Activated CD8-positive, alpha-beta memory T cell treated with anti-CD3 and anti-CD28 coated beads for 1 hour (primary cell): ENCODE measurements at regions not wholly inside any gene's neighbourhood (a gene's known extent, or its start where the extent isn't known, plus 50 kb on each side); places are given as distances from the start of the nearest gene placed in this dataset.
A peak's percentile ranks its signal among the peaks of the same experiment; 100 is the strongest.

Experiments used
- DNase-seq, 2 donors: peaks; one replicate each; pipeline ENCODE4 v3.0.0-alpha.2; 2020; ENCODE audit warnings: low read depth in 1 of 2; ENCODE audit errors: extremely low read depth in 1 of 2

- DNase-seq = no peak
Measured at GRCh38 chr9:107161338-107161737, 121.7 kb upstream of the RAD23B start.

- DNase-seq = no peak
Measured at GRCh38 chr9:107163370-107163769, 119.7 kb upstream of the RAD23B start.

DNA sequence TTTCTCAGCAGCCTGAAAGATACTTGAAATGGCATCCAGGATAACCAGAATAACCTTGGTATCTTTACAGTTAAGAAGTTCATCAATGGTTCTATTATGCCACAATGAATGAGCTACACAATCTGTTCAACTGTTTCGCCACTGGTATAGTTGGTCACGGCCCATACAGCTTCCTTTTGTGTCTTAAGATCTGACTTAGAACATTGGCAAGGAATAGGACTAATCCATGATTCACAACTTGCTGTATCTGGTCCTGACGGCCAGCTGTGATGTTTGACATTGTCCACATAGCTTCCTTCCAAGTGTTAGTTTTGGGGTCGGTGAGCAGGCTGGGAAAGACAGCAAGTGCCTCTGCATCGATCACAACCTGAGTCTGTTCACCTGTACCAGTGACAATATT lies 113.3 kb upstream of the RAD23B start:
- no peak for DNase-seq

- DNase-seq = no peak
Measured at GRCh38 chr9:107170801-107171200, 112.3 kb upstream of the RAD23B start.

GRCh38 chr9:107172160-107172978 lies 110.7 kb upstream of the RAD23B start:
- peak in 1 of 2 donors; percentile 28 for DNase-seq

DNA sequence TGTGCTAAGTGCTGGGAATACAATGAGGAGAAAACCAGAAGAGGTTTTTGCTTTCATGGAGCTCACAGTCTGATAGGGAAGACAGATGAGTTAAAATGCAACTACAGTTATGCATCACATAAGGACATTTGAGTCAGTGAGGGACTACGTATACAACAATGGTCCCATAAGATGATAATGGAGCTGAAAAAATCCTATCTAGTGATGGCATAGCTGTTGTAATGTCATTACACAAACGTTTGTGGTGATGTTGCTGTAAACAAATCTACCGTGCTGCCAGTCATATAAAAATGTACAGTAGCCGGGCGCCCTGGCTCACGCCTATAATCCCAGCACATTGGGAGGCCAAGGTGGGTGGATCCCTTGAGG lies 110.1 kb upstream of the RAD23B start:
- DNase-seq = no peak

- DNase-seq = no peak
Measured at GRCh38 chr9:107173422-107174180, 109.5 kb upstream of the RAD23B start.

DNA sequence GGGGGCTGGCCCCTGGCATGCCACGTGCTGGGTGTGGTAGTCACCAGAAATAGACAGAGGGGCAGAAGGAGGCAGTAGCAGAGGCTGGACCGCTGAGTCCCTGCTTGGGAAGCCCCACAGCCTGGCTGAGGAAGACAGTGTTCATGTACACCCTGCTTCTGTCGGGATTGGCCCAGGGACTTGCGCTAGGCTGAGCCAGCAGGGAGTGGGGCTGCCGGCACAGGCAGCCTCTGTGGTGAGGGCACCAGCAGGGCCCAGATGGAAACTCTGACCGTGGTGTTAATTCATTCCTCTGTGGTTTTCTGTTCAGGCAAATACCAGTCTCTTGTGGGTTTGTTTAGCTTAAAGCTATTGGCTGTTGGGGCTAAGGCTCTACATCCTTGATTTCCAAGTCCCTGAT lies 108.6 kb upstream of the RAD23B start:
- DNase-seq = no peak

DNA sequence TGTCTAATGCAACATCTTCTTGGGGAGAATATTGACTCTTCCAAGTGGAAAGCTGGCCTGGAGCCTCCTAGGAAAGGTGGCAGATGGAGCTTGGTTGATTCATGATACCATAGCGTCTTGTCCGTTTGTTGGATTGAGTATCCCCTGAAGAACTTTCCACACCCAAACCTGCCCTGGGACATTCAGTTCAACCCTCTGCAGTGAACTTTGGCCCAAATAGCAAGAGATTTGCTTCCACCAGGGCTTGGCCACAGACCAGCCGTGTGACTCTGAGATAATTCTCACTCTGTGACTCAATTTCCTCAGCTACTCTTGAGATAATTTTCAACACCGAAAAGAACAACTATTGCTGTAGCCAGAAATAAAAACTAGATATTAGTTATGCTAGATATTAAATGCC lies 108.0 kb upstream of the RAD23B start:
- DNase-seq = no peak

DNA sequence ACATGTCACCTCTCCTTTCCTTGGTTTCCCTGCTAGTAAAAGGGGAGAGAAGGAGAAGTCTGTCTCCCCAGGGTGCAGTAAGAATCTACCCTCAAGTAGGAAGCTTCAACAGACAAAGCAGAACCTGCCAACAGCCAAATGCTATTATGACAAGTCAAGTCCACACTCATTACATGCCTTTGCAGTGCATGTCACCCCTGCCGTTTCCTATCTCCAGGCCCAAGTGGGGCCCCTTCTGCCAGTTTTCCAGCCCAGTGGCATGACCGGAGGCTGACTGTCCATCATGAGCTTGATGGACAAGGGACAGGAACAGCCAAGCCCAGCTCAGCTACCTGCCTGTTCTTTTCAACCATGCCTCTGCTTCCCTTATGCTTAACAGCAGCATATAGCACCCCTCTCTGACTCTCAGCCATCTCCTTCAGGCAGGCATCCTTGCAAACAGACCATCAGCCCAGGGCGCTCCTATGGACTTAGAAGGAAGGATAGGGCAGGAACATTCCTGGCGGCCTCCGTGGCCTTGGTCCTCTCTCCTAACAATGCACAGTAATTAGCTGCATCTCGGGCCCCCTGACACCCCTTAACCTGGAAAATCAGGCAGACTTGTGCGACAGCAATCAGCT lies 107.2 kb upstream of the RAD23B start:
- DNase-seq = no peak

GRCh38 chr9:107176436-107177151 lies 106.5 kb upstream of the RAD23B start:
- DNase-seq = no peak

- no peak for DNase-seq
Measured at GRCh38 chr9:107177243-107177839, 105.7 kb upstream of the RAD23B start.

GRCh38 chr9:107177857-107178256 lies 105.2 kb upstream of the RAD23B start:
- DNase-seq = no peak

DNA sequence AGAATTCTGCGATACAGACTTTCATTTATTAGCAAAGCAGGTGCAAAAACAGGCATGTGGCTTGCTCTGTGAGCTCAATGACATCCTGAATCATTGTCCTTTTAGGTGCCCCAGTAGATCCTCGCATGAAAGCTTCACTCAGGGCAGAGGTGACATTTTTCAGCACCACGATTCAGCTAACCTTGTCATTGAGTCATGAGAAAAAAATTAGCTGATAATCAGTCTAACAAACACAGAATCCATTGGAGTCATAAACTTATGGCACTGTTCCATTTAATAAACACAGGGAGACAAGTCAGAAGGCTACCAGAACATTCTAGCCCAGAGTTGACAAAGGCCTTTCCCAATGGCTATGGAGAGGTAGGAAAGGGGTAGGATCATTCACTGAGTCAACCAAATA lies 104.8 kb upstream of the RAD23B start:
- DNase-seq = no peak

- DNase-seq = no peak
Measured at GRCh38 chr9:107180206-107180605, 102.9 kb upstream of the RAD23B start.

- no peak for DNase-seq
Measured at GRCh38 chr9:107183176-107183575, 99.9 kb upstream of the RAD23B start.

DNA sequence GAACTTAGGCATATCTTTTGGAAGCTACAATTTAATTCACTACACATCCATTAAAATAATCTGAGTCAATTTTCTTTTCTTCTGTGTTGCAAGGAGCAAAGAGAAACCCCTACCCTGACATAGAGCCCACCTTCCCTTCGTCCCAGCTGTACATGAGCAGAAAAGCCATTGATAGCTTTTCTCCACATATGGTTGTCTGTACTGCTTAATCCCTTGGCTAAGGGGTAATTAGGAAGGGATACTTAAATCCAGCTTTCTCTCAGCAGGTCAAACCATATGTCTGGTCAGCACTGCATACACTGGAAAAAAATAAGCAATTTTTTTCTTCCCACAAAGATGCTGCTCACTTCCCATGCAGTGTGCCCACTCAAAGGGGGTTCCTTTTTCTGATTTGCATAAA lies 94.7 kb upstream of the RAD23B start:
- no peak for DNase-seq

DNA sequence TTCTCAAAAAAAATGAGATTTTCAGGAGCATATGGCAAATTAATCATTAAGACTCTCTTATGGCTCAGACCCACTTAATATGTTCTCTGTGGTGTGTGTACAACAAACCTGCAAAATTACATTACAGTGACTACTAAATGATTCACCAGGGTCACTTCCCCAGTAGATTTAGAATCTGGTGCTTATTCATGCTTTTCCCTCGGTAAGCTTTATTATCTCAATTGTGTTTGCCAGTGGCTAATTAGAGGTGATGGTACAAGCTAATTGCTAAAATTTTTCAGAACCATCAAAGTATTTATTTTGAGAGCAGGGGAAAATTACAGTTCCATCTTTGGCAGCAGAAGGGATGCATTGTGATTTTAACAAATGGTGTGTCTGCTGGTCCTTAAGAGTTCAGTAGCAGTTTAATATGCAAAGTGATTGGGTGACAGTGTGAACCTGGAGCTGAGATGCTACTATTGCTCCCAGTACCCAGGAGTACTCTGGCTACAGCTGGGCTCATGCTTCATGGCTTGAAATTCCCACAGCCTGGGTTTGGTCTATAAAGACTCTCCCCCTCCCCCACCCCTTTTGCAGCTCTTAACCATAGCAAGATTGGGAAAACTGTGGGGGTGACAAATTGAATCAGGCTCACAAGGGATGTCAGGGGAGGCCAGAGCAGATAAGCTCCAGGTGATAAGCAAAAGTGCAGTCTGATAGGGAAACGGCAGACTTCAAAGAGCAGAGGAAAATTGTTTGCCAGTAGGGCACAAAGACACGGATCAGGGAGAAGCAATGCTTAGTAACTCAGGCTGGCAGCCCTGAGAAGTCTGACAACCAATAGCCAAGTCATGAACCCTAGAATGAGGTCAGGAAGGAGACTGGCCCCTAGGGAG lies 92.8 kb upstream of the RAD23B start:
- DNase-seq = no peak

DNA sequence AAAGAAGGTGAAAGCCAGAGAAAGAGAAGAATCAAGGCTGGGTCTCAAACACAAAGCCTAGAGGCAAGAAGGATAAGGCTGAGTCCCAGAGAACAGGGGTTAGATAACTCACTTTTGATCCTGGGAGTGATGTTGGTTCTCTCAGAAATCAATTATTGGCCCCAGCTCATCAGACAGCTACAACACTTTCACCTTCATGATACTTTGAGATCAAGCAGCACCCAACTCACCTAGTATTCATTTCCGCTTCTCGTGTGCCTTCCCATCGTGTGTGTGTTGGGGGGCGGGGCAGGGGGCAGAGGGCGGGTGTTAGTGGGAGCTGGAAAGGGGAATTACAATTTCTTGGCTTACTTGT lies 92.2 kb upstream of the RAD23B start:
- no peak for DNase-seq

DNA sequence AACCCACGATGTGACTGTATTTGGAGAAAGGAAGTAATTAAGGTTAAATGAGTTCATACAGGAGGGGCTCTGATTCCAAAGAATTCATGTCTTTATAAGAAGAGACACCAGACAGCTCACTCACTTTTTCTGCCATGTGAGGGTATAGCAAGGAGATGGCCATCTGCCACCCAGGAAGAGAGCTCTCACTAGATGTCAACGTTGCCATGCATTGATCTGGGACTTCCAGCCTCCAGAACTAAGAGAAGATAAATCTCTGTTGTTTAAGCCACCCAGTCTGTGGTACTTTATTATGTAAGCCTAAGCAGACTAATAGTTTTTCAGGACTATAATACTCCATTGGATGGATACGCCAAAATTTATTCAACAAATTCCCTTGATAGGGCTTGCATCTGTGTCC lies 89.8 kb upstream of the RAD23B start:
- no peak for DNase-seq
